ENCODE measurements at regions not wholly inside any gene's neighbourhood (a gene's known extent, or its start where the extent isn't known, plus 50 kb on each side); places are given as distances from the start of the nearest gene placed in this dataset.

- Histone ChIP-seq H3K9ac (no peak overlapping the region), H3K36me3 (ENCODE audit: control insufficient read depth, insufficient read depth, low read length) (no peaks in the 10 kb centered on the region), H3K79me2 (no peaks in the 10 kb centered on the region), H3K27me3 (ENCODE audit: control insufficient read depth, insufficient read depth, low read length) (no peaks in the 10 kb centered on the region), H3K4me3 (ENCODE audit: low read depth, low read length) (no peak overlapping the region), H2AFZ (no peak overlapping the region), H3K4me1 (no peaks in the 10 kb centered on the region), H3K27ac (no peak overlapping the region), H3K4me2 (ENCODE audit: low read length) (no peak overlapping the region), H3K9me3 (ENCODE audit: control insufficient read depth, low read length) (no peaks in the 10 kb centered on the region)
- TF ChIP-seq CTCF (IDR thresholded peaks at IDR 0.05) = no peak
Measured at GRCh38 chr14:58954901-58955861, 233.3 kb upstream of the DAAM1 start.

GRCh38 chr14:58961045-58961731, 227.3 kb upstream of the DAAM1 start:
- H3K79me2 ChIP-seq = no peaks in the 10 kb centered on the region
- no peak for TF ChIP-seq CTCF (IDR thresholded peaks at IDR 0.05)
- H3K36me3 ChIP-seq (ENCODE audit: control insufficient read depth, insufficient read depth, low read length) = no peaks in the 10 kb centered on the region
- H3K9ac ChIP-seq = no peak overlapping the region
- H2AFZ ChIP-seq = no peak overlapping the region
- no peak overlapping the region for H3K27ac ChIP-seq
- no peak overlapping the region for H3K4me2 ChIP-seq (ENCODE audit: low read length)
- no peaks in the 10 kb centered on the region for H3K9me3 ChIP-seq (ENCODE audit: control insufficient read depth, low read length)
- no peak overlapping the region for H3K4me3 ChIP-seq (ENCODE audit: low read depth, low read length)
- no peaks in the 10 kb centered on the region for H3K4me1 ChIP-seq
- H3K27me3 ChIP-seq (ENCODE audit: control insufficient read depth, insufficient read depth, low read length) = no peaks in the 10 kb centered on the region

GRCh38 chr14:58963873-58964597, 224.4 kb upstream of the DAAM1 start:
- no peaks in the 10 kb centered on the region for H3K79me2 ChIP-seq
- no peak overlapping the region for H3K27ac ChIP-seq
- H3K9ac ChIP-seq = no peak overlapping the region
- H3K4me2 ChIP-seq (ENCODE audit: low read length) = no peak overlapping the region
- no peaks in the 10 kb centered on the region for H3K27me3 ChIP-seq (ENCODE audit: control insufficient read depth, insufficient read depth, low read length)
- H3K36me3 ChIP-seq (ENCODE audit: control insufficient read depth, insufficient read depth, low read length) = no peaks in the 10 kb centered on the region
- H3K4me3 ChIP-seq (ENCODE audit: low read depth, low read length) = no peak overlapping the region
- H3K9me3 ChIP-seq (ENCODE audit: control insufficient read depth, low read length) = no peaks in the 10 kb centered on the region
- H2AFZ ChIP-seq = no peak overlapping the region
- TF ChIP-seq CTCF (IDR thresholded peaks at IDR 0.05) = no peak
- H3K4me1 ChIP-seq = no peaks in the 10 kb centered on the region

- H2AFZ ChIP-seq = no peak overlapping the region
- H3K79me2 ChIP-seq = no peaks in the 10 kb centered on the region
- H3K4me1 ChIP-seq = no peaks in the 10 kb centered on the region
- H3K27me3 ChIP-seq (ENCODE audit: control insufficient read depth, insufficient read depth, low read length) = no peaks in the 10 kb centered on the region
- H3K9ac ChIP-seq = no peak overlapping the region
- H3K4me2 ChIP-seq (ENCODE audit: low read length) = no peak overlapping the region
- H3K4me3 ChIP-seq (ENCODE audit: low read depth, low read length) = no peak overlapping the region
- H3K27ac ChIP-seq = no peak overlapping the region
- no peaks in the 10 kb centered on the region for H3K36me3 ChIP-seq (ENCODE audit: control insufficient read depth, insufficient read depth, low read length)
- H3K9me3 ChIP-seq (ENCODE audit: control insufficient read depth, low read length) = no peaks in the 10 kb centered on the region
- TF ChIP-seq CTCF (IDR thresholded peaks at IDR 0.05) = no peak
Measured at GRCh38 chr14:58964598-58964928, 223.9 kb upstream of the DAAM1 start.

All from parathyroid adenoma (tissue), 2 donors.